ENCODE measurements at regions not wholly inside any gene's neighbourhood (a gene's known extent, or its start where the extent isn't known, plus 50 kb on each side); places are given as distances from the start of the nearest gene placed in this dataset.

DNA sequence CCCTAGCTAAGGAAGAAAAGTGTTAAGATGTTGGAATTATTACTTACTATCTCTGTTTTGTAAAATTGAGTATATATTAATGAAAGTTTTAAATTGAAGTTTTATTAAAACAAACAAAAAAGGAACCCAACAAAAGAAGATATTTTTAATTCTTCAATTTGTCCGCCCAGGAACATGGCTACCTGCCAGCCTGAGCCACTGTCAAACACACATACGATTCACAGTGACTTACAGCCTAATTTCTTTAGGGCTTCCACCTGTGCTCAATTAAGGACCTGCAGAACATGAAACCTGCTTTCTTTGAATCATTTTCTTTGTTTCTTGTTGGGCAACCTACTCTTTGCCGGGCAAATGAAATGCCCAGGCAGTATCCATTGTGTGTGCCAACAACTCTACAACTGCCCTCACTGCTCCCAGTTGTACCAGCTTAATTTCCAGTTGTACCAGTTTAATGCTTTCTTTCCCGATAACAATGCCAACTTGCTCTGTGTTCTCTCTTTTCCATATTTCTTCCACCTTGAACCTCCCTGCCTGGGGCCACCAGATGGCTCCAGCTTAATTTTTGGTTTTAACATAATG lies 181.7 kb downstream of the GBA3 start:
- H3K14ac ChIP-seq (ENCODE audit: insufficient read depth, low read length): no peak overlapping the region
- no peak overlapping the region for H2BK15ac ChIP-seq (ENCODE audit: low read depth, low read length)
- H2AK5ac ChIP-seq (ENCODE audit: insufficient read length, low read length): no peak overlapping the region
- Mint-ChIP-seq H3K9me3 (no peaks in the 10 kb centered on the region), H3K27me3 (ENCODE audit: low read depth) (no peaks in the 10 kb centered on the region), H3K27ac (no peak overlapping the region; a peak in 1 of 7 replicates), H3K36me3 (ENCODE audit: insufficient read depth in 1 of 3, low read depth in 3 of 3) (no peaks in the 10 kb centered on the region), H3K4me1 (no peaks in the 10 kb centered on the region), H3K4me3 (no peak overlapping the region)
- no peaks in the 10 kb centered on the region for H3K79me2 ChIP-seq (ENCODE audit: insufficient read depth, low read length)
- H3K18ac ChIP-seq (ENCODE audit: insufficient read length, low read depth, low read length): no peak overlapping the region
- H3K9me3 ChIP-seq (ENCODE audit: control insufficient read depth, low read depth, low read length): no peaks in the 10 kb centered on the region
- H2BK5ac ChIP-seq (ENCODE audit: insufficient read length, low read length): no peak overlapping the region
- no peak overlapping the region for H4K91ac ChIP-seq (ENCODE audit: insufficient read length, low read depth, low read length)
- no peaks in the 10 kb centered on the region for H3K27me3 ChIP-seq (ENCODE audit: insufficient read depth, low read length)
- H4K20me1 ChIP-seq (ENCODE audit: control insufficient read depth, insufficient read depth, insufficient read length): no peaks in the 10 kb centered on the region
- no peaks in the 10 kb centered on the region for H3K23me2 ChIP-seq (ENCODE audit: insufficient read length, low read depth, low read length, poor library complexity, severe bottlenecking)
- no peak overlapping the region for H3T11ph ChIP-seq (ENCODE audit: low read length)
- no peak overlapping the region for H2AFZ ChIP-seq (ENCODE audit: low read length)
- WGBS (ENCODE audit: extremely low coverage, insufficient read length, low lambda C conversion rate): no CpG with 5 or more reads among the region's 4 CpGs
- H3K79me1 ChIP-seq (ENCODE audit: insufficient read depth, low read depth, low read length, poor library complexity, severe bottlenecking): no peaks in the 10 kb centered on the region
- no peak overlapping the region for H4K5ac ChIP-seq (ENCODE audit: insufficient read length, low read depth, low read length)
- no peak overlapping the region for H3K4me2 ChIP-seq (ENCODE audit: insufficient read depth, insufficient read length, low read length)
- H3K23ac ChIP-seq (ENCODE audit: insufficient read length, low read depth, low read length): no peak overlapping the region
- H3K27ac ChIP-seq (ENCODE audit: insufficient read length, low read depth, low read length): no peak overlapping the region
- DNase-seq: no peak
- no peak for TF ChIP-seq CTCF (conservative IDR thresholded peaks at IDR 0.05)
- no peak overlapping the region for H3K9ac ChIP-seq (ENCODE audit: extremely low read depth, insufficient read length, low read length)
- no peak overlapping the region for H4K8ac ChIP-seq (replicated peaks; ENCODE audit: insufficient read length, low read depth, low read length)
- H3K4me1 ChIP-seq (ENCODE audit: insufficient read depth, low read length): no peaks in the 10 kb centered on the region
- no peak overlapping the region for H3K4ac ChIP-seq (ENCODE audit: low read depth, low read length)
- no peak overlapping the region for H2BK20ac ChIP-seq (ENCODE audit: low read depth, low read length, poor library complexity, severe bottlenecking)
- no peak overlapping the region for H3K56ac ChIP-seq (ENCODE audit: insufficient read length, low read depth, low read length)
- H2BK120ac ChIP-seq (ENCODE audit: low read depth, low read length, poor library complexity, severe bottlenecking): no peak overlapping the region
- H2BK12ac ChIP-seq (ENCODE audit: insufficient read length, low read depth, low read length): no peak overlapping the region
